ENCODE measurements at regions not wholly inside any gene's neighbourhood (a gene's known extent, or its start where the extent isn't known, plus 50 kb on each side); places are given as distances from the start of the nearest gene placed in this dataset.

DNA sequence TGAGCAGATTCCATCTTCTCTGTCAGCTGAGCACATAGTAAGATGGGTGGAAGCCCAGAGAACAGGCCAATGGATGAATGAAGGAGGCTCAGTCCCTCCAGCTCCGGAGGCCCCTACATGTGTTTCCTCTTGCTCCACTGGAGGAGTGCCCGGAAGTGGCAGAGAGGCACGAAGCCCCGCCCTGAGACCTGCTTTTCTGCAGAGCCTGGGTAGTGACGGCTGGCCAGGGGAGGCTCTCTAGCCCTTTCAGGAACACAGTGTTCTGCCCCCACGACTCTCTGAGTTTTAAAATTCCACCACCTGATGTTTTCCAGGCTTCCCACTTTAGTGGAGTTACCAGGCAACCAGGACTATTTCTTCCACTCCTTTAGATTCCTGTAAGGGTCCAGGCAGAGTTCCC is 149.4 kb upstream of the SLC6A11 start:
- H3K36me3 ChIP-seq (ENCODE audit: control insufficient read depth, insufficient read depth, low read length): no peaks in the 10 kb centered on the region
- no peaks in the 10 kb centered on the region for H3K9me3 ChIP-seq (ENCODE audit: control insufficient read depth, insufficient read depth, low read length)
- H3K9ac ChIP-seq (ENCODE audit: low read depth, low read length): no peak overlapping the region
- H3K4me3 ChIP-seq (ENCODE audit: low read depth, low read length): no peak overlapping the region
- no peaks in the 10 kb centered on the region for H3K27me3 ChIP-seq (ENCODE audit: control insufficient read depth, insufficient read depth, low read length)
- H3K4me1 ChIP-seq (ENCODE audit: control insufficient read depth, insufficient read depth, low read length): no peaks in the 10 kb centered on the region; the same call in 1 of the 2 replicates
- H3K27ac ChIP-seq (ENCODE audit: low read depth, low read length): no peak overlapping the region

DNA sequence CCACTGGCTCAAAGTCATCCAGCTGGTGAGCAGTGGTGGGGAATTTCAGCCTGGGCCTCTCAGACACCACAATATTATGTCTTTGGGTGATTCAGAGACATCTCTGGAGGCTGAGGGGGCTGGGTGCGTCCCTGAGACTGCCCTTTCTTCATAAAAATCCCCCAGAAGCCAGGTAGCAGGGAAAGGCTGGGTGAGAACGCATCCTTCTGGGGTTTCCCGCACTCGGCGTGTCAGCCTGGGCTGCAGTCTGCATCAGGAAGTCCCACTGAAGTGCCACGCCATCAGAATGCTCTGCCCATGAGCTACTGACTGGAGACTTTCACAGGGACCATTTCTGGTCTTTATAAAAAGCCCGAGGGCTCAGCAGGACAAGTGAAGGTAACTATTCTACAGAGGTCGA is 148.8 kb upstream of the SLC6A11 start:
- Histone ChIP-seq H3K36me3 (ENCODE audit: control insufficient read depth, insufficient read depth, low read length) (no peaks in the 10 kb centered on the region), H3K9me3 (ENCODE audit: control insufficient read depth, insufficient read depth, low read length) (no peaks in the 10 kb centered on the region), H3K27ac (ENCODE audit: low read depth, low read length) (no peak overlapping the region), H3K4me3 (ENCODE audit: low read depth, low read length) (no peak overlapping the region), H3K4me1 (ENCODE audit: control insufficient read depth, insufficient read depth, low read length) (no peaks in the 10 kb centered on the region; the same call in 1 of the 2 replicates), H3K27me3 (ENCODE audit: control insufficient read depth, insufficient read depth, low read length) (no peaks in the 10 kb centered on the region), H3K9ac (ENCODE audit: low read depth, low read length) (no peak overlapping the region)

DNA sequence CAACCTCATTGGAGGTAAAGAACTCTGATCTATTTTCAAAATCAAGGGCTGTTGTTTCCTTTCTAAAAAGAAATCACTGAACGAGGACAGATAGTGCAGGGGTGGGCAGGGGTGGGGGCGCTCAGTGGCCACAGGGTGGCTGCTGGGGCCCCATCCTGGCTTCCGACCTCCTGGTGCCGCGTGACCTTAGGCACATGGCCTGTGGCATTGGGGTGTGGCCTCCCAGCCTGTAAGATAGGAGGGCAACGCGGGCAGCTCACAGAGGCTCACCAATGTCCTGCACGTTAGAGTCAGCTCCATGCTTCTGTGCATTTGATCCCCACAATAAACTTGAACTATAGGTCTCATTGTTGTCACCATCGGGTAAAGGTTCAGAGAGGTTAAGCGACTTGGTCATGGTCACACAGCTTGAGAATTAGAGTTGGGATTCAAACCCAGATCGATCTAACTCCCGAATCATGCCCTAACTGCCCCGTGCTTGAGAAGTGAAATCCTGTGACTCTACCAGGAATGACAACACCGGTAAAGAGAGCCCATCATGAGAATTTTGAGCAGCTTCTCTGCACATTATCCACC is 148.0 kb upstream of the SLC6A11 start:
- no peak overlapping the region for H3K27ac ChIP-seq (ENCODE audit: low read depth, low read length)
- H3K27me3 ChIP-seq (ENCODE audit: control insufficient read depth, insufficient read depth, low read length): no peaks in the 10 kb centered on the region
- H3K9me3 ChIP-seq (ENCODE audit: control insufficient read depth, insufficient read depth, low read length): no peaks in the 10 kb centered on the region
- H3K9ac ChIP-seq (ENCODE audit: low read depth, low read length): no peak overlapping the region
- no peaks in the 10 kb centered on the region; the same call in 1 of the 2 replicates for H3K4me1 ChIP-seq (ENCODE audit: control insufficient read depth, insufficient read depth, low read length)
- H3K4me3 ChIP-seq (ENCODE audit: low read depth, low read length): no peak overlapping the region
- H3K36me3 ChIP-seq (ENCODE audit: control insufficient read depth, insufficient read depth, low read length): no peaks in the 10 kb centered on the region

DNA sequence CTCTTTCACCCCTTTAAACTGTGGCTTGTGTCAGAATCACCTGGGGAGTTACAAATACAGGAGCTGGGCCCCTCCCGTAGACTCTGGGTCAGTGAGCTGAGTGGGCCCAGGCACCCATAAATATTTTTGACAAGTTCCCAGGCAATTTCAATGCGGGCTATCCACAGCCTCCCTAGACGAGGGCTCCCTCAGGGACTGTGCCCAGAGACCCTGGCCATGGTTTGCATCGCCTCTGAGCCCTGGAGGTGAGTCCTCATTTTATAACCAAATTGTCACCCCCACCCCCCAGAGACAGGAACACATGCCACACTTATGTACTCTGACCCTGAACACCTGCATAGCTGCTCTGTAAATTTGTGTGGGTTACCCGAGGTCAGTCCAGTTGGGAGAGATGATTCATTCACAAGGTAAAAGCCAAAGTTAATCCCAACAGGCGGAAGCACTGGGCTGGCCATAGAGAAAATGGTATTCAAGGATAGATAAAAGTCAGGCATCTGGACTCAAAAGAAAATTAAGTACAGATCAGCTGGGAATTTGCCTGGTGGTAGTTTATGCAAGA is 146.5 kb upstream of the SLC6A11 start:
- H3K27ac ChIP-seq (ENCODE audit: low read depth, low read length): no peak overlapping the region

DNA sequence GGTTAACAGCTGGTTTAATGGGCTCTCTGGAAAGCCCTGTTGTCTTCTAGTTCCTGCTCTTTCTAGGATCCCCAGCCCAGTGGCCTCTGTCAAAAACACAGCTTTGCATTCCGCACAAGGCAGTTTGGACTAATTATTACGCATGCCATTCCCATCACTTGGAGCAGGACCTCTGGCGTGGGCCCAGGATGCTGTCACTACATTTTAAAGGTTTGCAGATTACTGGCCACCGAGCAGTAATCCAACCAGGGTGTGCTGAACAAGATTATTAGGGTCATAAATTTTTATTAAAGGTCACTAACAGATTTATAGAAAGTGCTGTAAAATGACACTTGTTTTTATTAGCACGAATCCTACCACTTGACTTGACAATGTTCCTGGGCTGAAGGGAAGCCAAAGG is 143.6 kb upstream of the SLC6A11 start:
- no peak overlapping the region for H3K9ac ChIP-seq (ENCODE audit: low read depth, low read length)
- H3K4me3 ChIP-seq (ENCODE audit: low read depth, low read length): no peak overlapping the region
- H3K27ac ChIP-seq (ENCODE audit: low read depth, low read length): no peak overlapping the region
- no peaks in the 10 kb centered on the region for H3K27me3 ChIP-seq (ENCODE audit: control insufficient read depth, insufficient read depth, low read length)
- H3K9me3 ChIP-seq (ENCODE audit: control insufficient read depth, insufficient read depth, low read length): no peaks in the 10 kb centered on the region
- H3K4me1 ChIP-seq (ENCODE audit: control insufficient read depth, insufficient read depth, low read length): 0 out of 2 replicates have a peak, but pooled peaks cover 5% of the 10 kb centered on the region
- H3K36me3 ChIP-seq (ENCODE audit: control insufficient read depth, insufficient read depth, low read length): no peaks in the 10 kb centered on the region

More for the DNA sequence above, 146.5 kb upstream of the SLC6A11 start:
- no peaks in the 10 kb centered on the region for H3K36me3 ChIP-seq (ENCODE audit: control insufficient read depth, insufficient read depth, low read length)
- H3K4me1 ChIP-seq (ENCODE audit: control insufficient read depth, insufficient read depth, low read length): peaks cover 2% of the 10 kb centered on the region; the same call in 1 of the 2 replicates
- no peak overlapping the region for H3K9ac ChIP-seq (ENCODE audit: low read depth, low read length)
- no peak overlapping the region for H3K4me3 ChIP-seq (ENCODE audit: low read depth, low read length)
- H3K9me3 ChIP-seq (ENCODE audit: control insufficient read depth, insufficient read depth, low read length): no peaks in the 10 kb centered on the region
- H3K27me3 ChIP-seq (ENCODE audit: control insufficient read depth, insufficient read depth, low read length): no peaks in the 10 kb centered on the region

DNA sequence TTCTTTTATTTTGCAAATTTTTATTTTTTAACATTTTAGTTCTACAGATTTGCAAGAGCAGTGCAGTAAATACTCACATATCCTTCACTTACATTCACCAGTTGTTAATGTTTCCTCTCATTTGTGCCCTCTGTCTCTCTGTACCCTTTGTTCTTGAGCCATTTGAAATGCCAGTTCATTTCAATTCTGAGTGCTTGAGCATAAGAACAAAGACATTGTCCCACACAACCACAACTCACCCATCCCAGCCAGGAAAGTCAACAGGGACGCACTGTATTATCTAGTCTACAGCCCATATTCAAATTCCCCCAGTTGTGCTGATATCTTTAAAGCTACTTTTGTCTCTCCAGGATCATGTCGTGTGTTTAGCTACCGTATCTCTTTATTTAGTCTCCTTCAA is 141.4 kb upstream of the SLC6A11 start:
- Histone ChIP-seq H3K27ac (ENCODE audit: low read depth, low read length) (no peak overlapping the region), H3K9me3 (ENCODE audit: control insufficient read depth, insufficient read depth, low read length) (no peaks in the 10 kb centered on the region), H3K4me3 (ENCODE audit: low read depth, low read length) (no peak overlapping the region), H3K36me3 (ENCODE audit: control insufficient read depth, insufficient read depth, low read length) (no peaks in the 10 kb centered on the region), H3K4me1 (ENCODE audit: control insufficient read depth, insufficient read depth, low read length) (0 out of 2 replicates have a peak, but pooled peaks cover 5% of the 10 kb centered on the region), H3K27me3 (ENCODE audit: control insufficient read depth, insufficient read depth, low read length) (no peaks in the 10 kb centered on the region), H3K9ac (ENCODE audit: low read depth, low read length) (no peak overlapping the region)

DNA sequence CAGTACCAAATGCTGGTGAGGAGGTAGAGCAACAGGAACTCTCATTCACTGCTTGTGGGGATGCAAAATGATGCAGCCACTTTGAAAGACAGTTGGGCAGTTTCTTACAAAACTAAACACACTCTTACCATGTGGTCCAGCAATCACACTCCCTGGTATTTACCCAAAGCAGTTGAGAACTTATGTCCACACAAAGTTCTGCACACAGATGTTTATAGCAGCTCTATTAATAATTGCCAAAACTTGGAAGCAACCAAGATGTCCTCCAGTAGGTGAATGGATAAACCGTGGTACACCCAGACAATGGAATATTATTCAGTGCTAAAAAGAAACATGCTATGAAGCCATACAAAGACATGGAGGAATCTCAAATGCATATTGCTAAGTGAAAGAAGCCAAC is 139.1 kb upstream of the SLC6A11 start:
- H3K9ac ChIP-seq (ENCODE audit: low read depth, low read length): no peak overlapping the region
- H3K27me3 ChIP-seq (ENCODE audit: control insufficient read depth, insufficient read depth, low read length): no peaks in the 10 kb centered on the region
- no peaks in the 10 kb centered on the region for H3K9me3 ChIP-seq (ENCODE audit: control insufficient read depth, insufficient read depth, low read length)
- H3K4me3 ChIP-seq (ENCODE audit: low read depth, low read length): no peak overlapping the region
- no peaks in the 10 kb centered on the region for H3K36me3 ChIP-seq (ENCODE audit: control insufficient read depth, insufficient read depth, low read length)
- H3K4me1 ChIP-seq (ENCODE audit: control insufficient read depth, insufficient read depth, low read length): 0 out of 2 replicates have a peak, but pooled peaks cover 5% of the 10 kb centered on the region
- H3K27ac ChIP-seq (ENCODE audit: low read depth, low read length): no peak overlapping the region

DNA sequence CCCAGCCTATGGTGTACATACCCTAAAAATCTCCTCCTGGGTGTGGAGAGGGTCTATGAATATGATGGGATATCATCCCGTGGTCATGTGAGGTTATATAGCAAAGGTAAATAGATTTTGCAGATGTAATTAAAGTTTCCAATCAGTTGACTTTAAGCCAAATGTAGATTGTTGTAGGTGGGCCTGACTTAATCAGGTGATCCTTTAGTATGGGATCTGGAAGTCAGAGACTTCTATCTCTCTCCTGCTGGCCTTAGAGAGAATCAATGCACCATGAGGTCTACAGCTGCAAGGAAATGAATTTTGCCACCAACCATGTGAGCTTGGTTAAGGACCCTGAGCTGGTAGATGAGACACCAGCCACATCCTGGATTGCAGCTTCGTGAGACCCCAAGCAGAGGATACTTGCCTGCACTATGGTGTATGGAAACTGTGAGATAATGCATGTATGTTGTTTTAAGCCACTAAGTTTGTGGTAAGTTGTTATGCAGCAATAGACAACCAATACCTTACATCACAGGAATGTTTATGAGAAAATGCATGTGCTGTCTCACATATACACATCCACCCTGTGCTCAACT is 137.1 kb upstream of the SLC6A11 start:
- no peak overlapping the region for H3K27ac ChIP-seq (ENCODE audit: low read depth, low read length)
- H3K4me3 ChIP-seq (ENCODE audit: low read depth, low read length): no peak overlapping the region
- H3K9me3 ChIP-seq (ENCODE audit: control insufficient read depth, insufficient read depth, low read length): no peaks in the 10 kb centered on the region
- no peak overlapping the region for H3K9ac ChIP-seq (ENCODE audit: low read depth, low read length)
- H3K36me3 ChIP-seq (ENCODE audit: control insufficient read depth, insufficient read depth, low read length): no peaks in the 10 kb centered on the region
- 0 out of 2 replicates have a peak, but pooled peaks cover 5% of the 10 kb centered on the region for H3K4me1 ChIP-seq (ENCODE audit: control insufficient read depth, insufficient read depth, low read length)
- no peaks in the 10 kb centered on the region for H3K27me3 ChIP-seq (ENCODE audit: control insufficient read depth, insufficient read depth, low read length)

DNA sequence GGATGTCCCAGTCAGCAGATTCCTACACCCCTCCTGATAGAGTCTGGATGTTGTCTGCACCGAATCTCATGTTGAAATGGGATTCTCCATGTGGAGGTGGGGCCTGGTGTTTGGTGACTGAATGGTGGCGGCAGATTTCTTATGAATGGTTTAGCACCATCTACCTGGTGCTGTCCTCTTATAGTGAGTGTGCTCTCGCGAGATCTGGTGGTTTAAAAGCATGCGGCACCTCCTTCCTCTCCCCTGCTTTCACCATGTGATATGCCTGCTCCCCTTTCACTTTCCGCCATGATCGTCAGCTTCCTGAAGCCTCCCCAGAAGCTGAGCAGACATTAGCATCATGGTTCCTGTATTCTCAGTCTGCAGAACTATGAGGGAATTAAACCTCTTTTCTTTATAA is 135.2 kb upstream of the SLC6A11 start:
- Histone ChIP-seq H3K9ac (ENCODE audit: low read depth, low read length) (no peak overlapping the region), H3K36me3 (ENCODE audit: control insufficient read depth, insufficient read depth, low read length) (no peaks in the 10 kb centered on the region), H3K4me3 (ENCODE audit: low read depth, low read length) (no peak overlapping the region), H3K27ac (ENCODE audit: low read depth, low read length) (no peak overlapping the region), H3K4me1 (ENCODE audit: control insufficient read depth, insufficient read depth, low read length) (no peaks in the 10 kb centered on the region), H3K9me3 (ENCODE audit: control insufficient read depth, insufficient read depth, low read length) (no peaks in the 10 kb centered on the region), H3K27me3 (ENCODE audit: control insufficient read depth, insufficient read depth, low read length) (no peaks in the 10 kb centered on the region)

DNA sequence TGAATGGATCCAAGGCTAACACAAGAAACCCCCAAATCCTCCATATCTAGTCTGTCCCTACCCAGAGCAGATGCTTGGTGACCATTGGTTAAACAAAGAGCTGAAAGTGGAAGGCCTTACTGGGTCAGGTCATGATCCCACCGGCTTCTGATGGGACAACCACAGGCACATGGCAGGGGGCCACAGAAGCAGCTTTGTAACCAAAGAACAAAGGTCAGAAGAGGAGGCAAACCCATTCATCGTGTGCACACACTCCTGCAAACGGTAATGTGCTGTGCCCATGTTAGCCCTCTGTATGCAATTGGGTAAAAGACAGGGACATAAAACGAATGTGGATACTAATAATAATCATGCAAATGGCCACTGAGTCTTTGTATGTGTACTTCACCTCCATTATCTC is 133.3 kb upstream of the SLC6A11 start:
- Histone ChIP-seq H3K27ac (ENCODE audit: low read depth, low read length) (no peak overlapping the region), H3K4me1 (ENCODE audit: control insufficient read depth, insufficient read depth, low read length) (no peaks in the 10 kb centered on the region), H3K4me3 (ENCODE audit: low read depth, low read length) (no peak overlapping the region), H3K27me3 (ENCODE audit: control insufficient read depth, insufficient read depth, low read length) (no peaks in the 10 kb centered on the region), H3K9ac (ENCODE audit: low read depth, low read length) (no peak overlapping the region), H3K9me3 (ENCODE audit: control insufficient read depth, insufficient read depth, low read length) (no peaks in the 10 kb centered on the region), H3K36me3 (ENCODE audit: control insufficient read depth, insufficient read depth, low read length) (no peaks in the 10 kb centered on the region)

DNA sequence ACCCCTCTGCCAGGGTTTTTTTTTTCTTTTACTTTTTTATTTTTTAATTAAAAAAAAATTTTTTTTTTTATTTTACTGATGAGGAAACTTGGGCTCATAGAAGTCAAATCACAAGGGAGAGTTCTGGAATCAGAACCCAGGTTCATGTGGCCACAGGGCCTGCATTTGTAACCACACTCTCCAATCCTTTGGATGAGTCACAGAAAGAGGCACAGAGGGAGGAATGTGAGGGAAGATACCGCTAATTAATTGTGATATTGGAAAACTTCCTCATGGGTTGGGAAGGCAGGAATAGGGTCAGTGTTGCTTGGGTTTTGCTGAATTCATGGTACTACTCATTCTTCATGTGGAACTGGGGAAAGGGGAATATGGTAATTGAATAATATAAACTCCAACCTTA is 132.9 kb upstream of the SLC6A11 start:
- no peak overlapping the region for H3K4me3 ChIP-seq (ENCODE audit: low read depth, low read length)
- H3K9me3 ChIP-seq (ENCODE audit: control insufficient read depth, insufficient read depth, low read length): no peaks in the 10 kb centered on the region
- H3K36me3 ChIP-seq (ENCODE audit: control insufficient read depth, insufficient read depth, low read length): no peaks in the 10 kb centered on the region
- no peaks in the 10 kb centered on the region for H3K4me1 ChIP-seq (ENCODE audit: control insufficient read depth, insufficient read depth, low read length)
- no peaks in the 10 kb centered on the region for H3K27me3 ChIP-seq (ENCODE audit: control insufficient read depth, insufficient read depth, low read length)
- no peak overlapping the region for H3K9ac ChIP-seq (ENCODE audit: low read depth, low read length)
- H3K27ac ChIP-seq (ENCODE audit: low read depth, low read length): no peak overlapping the region

Measured in HUES48 (cell line).